Esophagus muscularis mucosa (tissue), 4 donors: ENCODE measurements at regions not wholly inside any gene's neighbourhood (a gene's known extent, or its start where the extent isn't known, plus 50 kb on each side); places are given as distances from the start of the nearest gene placed in this dataset.

ENCODE experiments used
- EP300 ChIP-seq: sonication (generic); formaldehyde crosslinking; IDR thresholded peaks from one replicate; pipeline ENCODE4 v1.6.1; 2017; ENCODE audit warnings: antibody characterized with exemption
- POLR2A ChIP-seq: fragments of 450-650 bp; IDR thresholded peaks from one replicate; pipeline ENCODE4 v1.6.1; 2017; ENCODE audit warnings: antibody characterized with exemption, moderate library complexity, mild to moderate bottlenecking, low read depth
- TF ChIP-seq, protein P1 (sequence below), 3 experiments: fragments of 200-600 bp in 2 of 3; fragments of 450-650 bp in 1 of 3; sonication (generic) in 2 of 3; IDR thresholded peaks; one replicate each; pipeline ENCODE4 v1.5.1; 2017 to 2019; ENCODE audit warnings: antibody characterized with exemption in 3 of 3, mild to moderate bottlenecking in 2 of 3, moderate library complexity in 1 of 3

GRCh38 chr5:147177125-147177840, 57.5 kb upstream of the STK32A start:
- TF ChIP-seq, protein P1, sequence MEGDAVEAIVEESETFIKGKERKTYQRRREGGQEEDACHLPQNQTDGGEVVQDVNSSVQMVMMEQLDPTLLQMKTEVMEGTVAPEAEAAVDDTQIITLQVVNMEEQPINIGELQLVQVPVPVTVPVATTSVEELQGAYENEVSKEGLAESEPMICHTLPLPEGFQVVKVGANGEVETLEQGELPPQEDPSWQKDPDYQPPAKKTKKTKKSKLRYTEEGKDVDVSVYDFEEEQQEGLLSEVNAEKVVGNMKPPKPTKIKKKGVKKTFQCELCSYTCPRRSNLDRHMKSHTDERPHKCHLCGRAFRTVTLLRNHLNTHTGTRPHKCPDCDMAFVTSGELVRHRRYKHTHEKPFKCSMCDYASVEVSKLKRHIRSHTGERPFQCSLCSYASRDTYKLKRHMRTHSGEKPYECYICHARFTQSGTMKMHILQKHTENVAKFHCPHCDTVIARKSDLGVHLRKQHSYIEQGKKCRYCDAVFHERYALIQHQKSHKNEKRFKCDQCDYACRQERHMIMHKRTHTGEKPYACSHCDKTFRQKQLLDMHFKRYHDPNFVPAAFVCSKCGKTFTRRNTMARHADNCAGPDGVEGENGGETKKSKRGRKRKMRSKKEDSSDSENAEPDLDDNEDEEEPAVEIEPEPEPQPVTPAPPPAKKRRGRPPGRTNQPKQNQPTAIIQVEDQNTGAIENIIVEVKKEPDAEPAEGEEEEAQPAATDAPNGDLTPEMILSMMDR (IDR thresholded peaks at IDR 0.05), result no peak
- TF ChIP-seq POLR2A (no peak), EP300 (no peak)
